ENCODE measurements at regions not wholly inside any gene's neighbourhood (a gene's known extent, or its start where the extent isn't known, plus 50 kb on each side); places are given as distances from the start of the nearest gene placed in this dataset.

- CTCF ChIA-PET = no interaction called here
- no peak for ATAC-seq
These were observed 149.5 kb upstream of the SMIM30 start for GRCh38 chr7:113267885-113268284.

More at GRCh38 chr7:113267885-113268284, 149.5 kb upstream of the SMIM30 start:
- no peak for DNase-seq (ENCODE audit: low read depth, low spot score)
- no peaks in the 10 kb centered on the region for H4K20me1 ChIP-seq (ENCODE audit: control insufficient read depth, insufficient read depth)
- in situ Hi-C loops (cut with MboI) = no loop called here
- ChIA-PET SMC1A (ENCODE audit: uncharacterized antibody, unreplicated experiment) (no interaction called here), RAD21 (ENCODE audit: unreplicated experiment) (no interaction called here), POLR2A (no interaction called here)
- 53% methylated on average over 4 of the region's 4 CpGs for WGBS (ENCODE audit: insufficient coverage, insufficient replicate concordance, low lambda C conversion rate, missing lambda C conversion rate)
- H3K9me3 ChIP-seq (replicated peaks; ENCODE audit: control insufficient read depth, insufficient read depth, low read length) = no peaks in the 10 kb centered on the region
- no peaks in the 10 kb centered on the region for H3K36me3 ChIP-seq (ENCODE audit: control insufficient read depth in 2 of 2, insufficient read depth in 2 of 2, low read length in 1 of 2)
- no peak for FAIRE-seq
- no peaks in the 10 kb centered on the region for H3K27me3 ChIP-seq (replicated peaks in 1 of 2; ENCODE audit: control insufficient read depth in 2 of 2, insufficient read depth in 2 of 2, low read length in 1 of 2)
- H3K27ac ChIP-seq (ENCODE audit: control insufficient read depth, insufficient read depth) = no peak overlapping the region
- no TSS peak for BruUV-seq (replicated peaks)
- no peak overlapping the region for H2AFZ ChIP-seq (ENCODE audit: control insufficient read depth, low read depth, low read length)
- no peaks in the 10 kb centered on the region for H3K79me2 ChIP-seq (ENCODE audit: control insufficient read depth, insufficient read depth, low read length)
- no peak overlapping the region for H3K9ac ChIP-seq (ENCODE audit: control insufficient read depth, insufficient read depth, low read length)
- H3K4me2 ChIP-seq (ENCODE audit: control insufficient read depth, insufficient read depth) = no peak overlapping the region
- intact Hi-C loops (cut with micrococcal nuclease; ENCODE audit: unreplicated experiment) = no loop called here
- TF ChIP-seq PRDM15 (CRISPR knock-in tag; IDR thresholded peaks at IDR 0.05) (no peak), MYC (IDR thresholded peaks at IDR 0.05; ENCODE audit: insufficient read depth, insufficient read length, insufficient replicate concordance, low read length, severe bottlenecking) (no peak), TCF3 (IDR thresholded peaks at IDR 0.05; ENCODE audit: borderline replicate concordance, insufficient read depth, low read depth, low read length) (no peak), NR2C1 (IDR thresholded peaks at IDR 0.05) (no peak), RCOR1 (conservative IDR thresholded peaks at IDR 0.05; ENCODE audit: low read depth, low read length) (no peak), ASH2L (IDR thresholded peaks at IDR 0.05; ENCODE audit: borderline replicate concordance, low read depth) (no peak), MYB (IDR thresholded peaks at IDR 0.05; ENCODE audit: borderline replicate concordance, low read depth, low read length) (no peak), BHLHE40 (IDR thresholded peaks at IDR 0.05; ENCODE audit: borderline replicate concordance in 1 of 2, low read depth in 2 of 2, low read length in 1 of 2) (no peak), RBBP5 (conservative IDR thresholded peaks at IDR 0.05) (no peak), ZNF274 (IDR thresholded peaks at IDR 0.05; ENCODE audit: insufficient read depth, insufficient read length) (no peak), HDGF (IDR thresholded peaks at IDR 0.05) (no peak)
- TF ChIP-seq, protein P1, sequence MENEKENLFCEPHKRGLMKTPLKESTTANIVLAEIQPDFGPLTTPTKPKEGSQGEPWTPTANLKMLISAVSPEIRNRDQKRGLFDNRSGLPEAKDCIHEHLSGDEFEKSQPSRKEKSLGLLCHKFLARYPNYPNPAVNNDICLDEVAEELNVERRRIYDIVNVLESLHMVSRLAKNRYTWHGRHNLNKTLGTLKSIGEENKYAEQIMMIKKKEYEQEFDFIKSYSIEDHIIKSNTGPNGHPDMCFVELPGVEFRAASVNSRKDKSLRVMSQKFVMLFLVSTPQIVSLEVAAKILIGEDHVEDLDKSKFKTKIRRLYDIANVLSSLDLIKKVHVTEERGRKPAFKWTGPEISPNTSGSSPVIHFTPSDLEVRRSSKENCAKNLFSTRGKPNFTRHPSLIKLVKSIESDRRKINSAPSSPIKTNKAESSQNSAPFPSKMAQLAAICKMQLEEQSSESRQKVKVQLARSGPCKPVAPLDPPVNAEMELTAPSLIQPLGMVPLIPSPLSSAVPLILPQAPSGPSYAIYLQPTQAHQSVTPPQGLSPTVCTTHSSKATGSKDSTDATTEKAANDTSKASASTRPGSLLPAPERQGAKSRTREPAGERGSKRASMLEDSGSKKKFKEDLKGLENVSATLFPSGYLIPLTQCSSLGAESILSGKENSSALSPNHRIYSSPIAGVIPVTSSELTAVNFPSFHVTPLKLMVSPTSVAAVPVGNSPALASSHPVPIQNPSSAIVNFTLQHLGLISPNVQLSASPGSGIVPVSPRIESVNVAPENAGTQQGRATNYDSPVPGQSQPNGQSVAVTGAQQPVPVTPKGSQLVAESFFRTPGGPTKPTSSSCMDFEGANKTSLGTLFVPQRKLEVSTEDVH (IDR thresholded peaks at IDR 0.05; ENCODE audit: low read depth, partially characterized antibody) = no peak
- TF ChIP-seq, protein P2, sequence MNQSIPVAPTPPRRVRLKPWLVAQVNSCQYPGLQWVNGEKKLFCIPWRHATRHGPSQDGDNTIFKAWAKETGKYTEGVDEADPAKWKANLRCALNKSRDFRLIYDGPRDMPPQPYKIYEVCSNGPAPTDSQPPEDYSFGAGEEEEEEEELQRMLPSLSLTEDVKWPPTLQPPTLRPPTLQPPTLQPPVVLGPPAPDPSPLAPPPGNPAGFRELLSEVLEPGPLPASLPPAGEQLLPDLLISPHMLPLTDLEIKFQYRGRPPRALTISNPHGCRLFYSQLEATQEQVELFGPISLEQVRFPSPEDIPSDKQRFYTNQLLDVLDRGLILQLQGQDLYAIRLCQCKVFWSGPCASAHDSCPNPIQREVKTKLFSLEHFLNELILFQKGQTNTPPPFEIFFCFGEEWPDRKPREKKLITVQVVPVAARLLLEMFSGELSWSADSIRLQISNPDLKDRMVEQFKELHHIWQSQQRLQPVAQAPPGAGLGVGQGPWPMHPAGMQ (IDR thresholded peaks at IDR 0.05; ENCODE audit: borderline replicate concordance) = no peak
- H3K4me3 ChIP-seq = no peak overlapping the region
- H3K4me1 ChIP-seq (ENCODE audit: control insufficient read depth, insufficient read depth, low read length) = no peaks in the 10 kb centered on the region
